ENCODE measurements at regions not wholly inside any gene's neighbourhood (a gene's known extent, or its start where the extent isn't known, plus 50 kb on each side); places are given as distances from the start of the nearest gene placed in this dataset.

DNA sequence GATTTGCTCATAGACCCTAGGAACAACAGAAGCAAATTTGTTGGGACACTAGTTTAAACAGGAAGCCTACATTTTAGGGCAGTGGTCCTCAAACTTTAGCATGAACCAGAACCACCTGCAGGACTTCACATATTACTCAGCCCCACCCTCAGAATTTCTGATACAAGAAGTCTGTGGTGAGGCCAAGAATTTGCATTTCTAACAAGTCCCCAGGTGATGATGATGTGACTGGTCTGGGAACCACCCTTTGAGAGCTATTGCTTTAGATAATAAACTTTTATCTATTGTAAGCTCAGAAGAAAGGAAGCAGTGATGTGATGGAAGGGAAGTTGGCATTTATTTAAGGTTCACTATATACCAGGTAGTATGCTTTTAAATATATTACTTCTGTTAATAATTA is 194.0 kb downstream of the FAM181B start:
- TF ChIP-seq CTCF (IDR thresholded peaks at IDR 0.05), result no peak
- no peak for DNase-seq (ENCODE audit: low spot score)
- Histone ChIP-seq H3K27ac (no peak overlapping the region), H3K4me3 (no peak overlapping the region)

GRCh38 chr11:82536706-82537105 is 197.0 kb downstream of the FAM181B start:
- H3K4me3 ChIP-seq, result no peak overlapping the region
- DNase-seq (ENCODE audit: low spot score), result no peak
- no peak overlapping the region for H3K27ac ChIP-seq
- TF ChIP-seq CTCF (IDR thresholded peaks at IDR 0.05), result no peak

GRCh38 chr11:82533628-82534327 is 199.9 kb downstream of the FAM181B start:
- Histone ChIP-seq H3K4me3 (no peak overlapping the region), H3K27ac (no peak overlapping the region)
- no peak for TF ChIP-seq CTCF (IDR thresholded peaks at IDR 0.05)
- no peak for DNase-seq (ENCODE audit: low spot score)

- no peak overlapping the region for H3K4me3 ChIP-seq
- no peak for TF ChIP-seq CTCF (IDR thresholded peaks at IDR 0.05)
- no peak for DNase-seq (ENCODE audit: low spot score)
- H3K27ac ChIP-seq, result no peak overlapping the region
Measured at GRCh38 chr11:82529936-82530335, 203.7 kb downstream of the FAM181B start.

DNA sequence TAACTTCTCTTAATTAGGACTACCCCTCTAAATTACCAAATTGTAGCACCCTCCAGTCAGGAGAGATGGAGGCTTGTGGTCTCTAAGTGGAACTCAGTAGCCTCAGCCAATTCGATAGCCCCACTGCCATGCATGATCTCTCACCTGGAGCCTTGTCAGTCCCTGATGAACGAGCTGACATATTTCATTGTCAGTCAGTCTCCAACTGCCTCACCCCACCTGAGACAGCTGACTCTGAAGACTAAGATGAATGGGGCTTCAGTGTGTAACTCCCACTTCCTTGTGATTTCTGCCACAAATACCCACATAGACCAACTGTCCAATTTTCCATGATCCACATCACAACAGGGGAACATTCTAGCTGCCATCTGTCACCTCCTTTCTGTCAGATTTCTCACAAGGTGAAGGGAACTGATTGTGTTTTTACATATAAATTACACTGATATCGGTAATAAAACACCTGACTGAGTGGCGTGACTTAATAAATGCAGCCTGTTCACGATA is 206.5 kb downstream of the FAM181B start:
- no peak for TF ChIP-seq CTCF (IDR thresholded peaks at IDR 0.05)
- no peak for DNase-seq (ENCODE audit: low spot score)
- Histone ChIP-seq H3K27ac (no peak overlapping the region), H3K4me3 (no peak overlapping the region)

DNA sequence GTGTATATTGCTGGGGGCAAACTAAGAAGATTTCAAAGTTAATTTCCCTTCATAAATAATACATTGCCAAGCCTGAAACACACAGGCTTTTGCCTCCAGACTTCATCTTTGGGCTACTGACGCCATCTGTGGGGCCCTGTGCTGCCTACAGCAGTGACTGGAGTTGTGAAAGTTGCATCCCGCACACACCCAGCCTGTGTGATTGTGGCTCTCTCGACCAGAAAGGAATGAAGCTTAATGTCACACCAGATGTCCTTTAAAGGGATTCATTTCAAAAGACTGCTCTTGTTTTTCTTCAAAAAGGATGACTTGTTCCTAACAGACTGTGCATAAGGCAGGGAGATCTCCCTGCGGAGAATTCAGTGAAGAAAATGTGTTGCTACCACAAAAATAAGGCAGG is 210.5 kb downstream of the FAM181B start:
- DNase-seq (ENCODE audit: low spot score), result no peak
- Histone ChIP-seq H3K4me3 (no peak overlapping the region), H3K27ac (no peak overlapping the region)
- TF ChIP-seq CTCF (IDR thresholded peaks at IDR 0.05), result no peak

- TF ChIP-seq CTCF (IDR thresholded peaks at IDR 0.05), result no peak
- DNase-seq (ENCODE audit: low spot score), result no peak
- Histone ChIP-seq H3K27ac (peak overlapping the region in 1 of 2 donors; percentile 43), H3K4me3 (no peak overlapping the region)
Measured at GRCh38 chr11:82521427-82521826, 212.2 kb downstream of the FAM181B start.

All from coronary artery (tissue), 2 donors.